ENCODE measurements at regions not wholly inside any gene's neighbourhood (a gene's known extent, or its start where the extent isn't known, plus 50 kb on each side); places are given as distances from the start of the nearest gene placed in this dataset.
"Not testable (repeated sequence)": the region's sequence is repeated elsewhere in the genome, so short reads cannot be mapped to it uniquely, and the experiment has no call there.

DNA sequence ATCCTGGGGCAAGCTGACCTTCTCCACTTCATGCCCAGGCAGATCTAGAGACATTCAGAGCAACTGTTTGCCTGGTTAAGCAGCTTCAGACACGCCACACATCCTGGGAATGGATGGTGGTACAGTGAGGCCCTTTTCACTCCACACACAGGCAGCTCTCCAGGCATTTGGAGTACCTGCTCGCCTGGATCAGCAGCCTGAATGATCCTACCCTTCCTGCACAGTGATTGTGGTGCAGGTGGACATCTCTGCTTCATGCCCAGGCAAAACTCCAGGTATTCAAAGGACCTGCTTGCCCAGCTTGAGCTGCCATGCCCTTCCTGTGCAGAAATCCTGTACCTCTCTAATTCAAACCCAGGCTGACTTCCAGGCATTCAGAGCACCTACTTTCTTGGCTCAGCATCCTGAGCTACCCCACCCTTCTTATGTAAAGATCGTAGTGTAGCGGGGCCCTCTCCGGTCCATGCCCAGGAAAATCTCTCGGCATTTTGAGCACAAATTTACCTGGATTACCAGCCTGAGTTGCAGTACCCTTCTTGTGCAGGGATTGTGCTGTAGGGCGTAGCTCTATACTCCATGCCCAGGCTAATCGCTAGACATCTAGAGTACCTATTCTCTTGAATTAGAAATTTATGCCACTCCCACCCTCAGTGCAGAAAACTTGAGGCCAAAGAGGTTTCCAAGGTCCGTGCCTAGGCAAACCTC is 972.8 kb downstream of the ANKRD7 start:
- TF ChIP-seq POLR2A (IDR thresholded peaks at IDR 0.05; ENCODE audit: low read depth, low read length), result no peak
- no peak for DNase-seq (ENCODE audit: insufficient read length, low spot score)
- FAIRE-seq, result no peak

GRCh38 chr7:119197877-119198527 is 973.5 kb downstream of the ANKRD7 start:
- DNase-seq (ENCODE audit: insufficient read length, low spot score) (no peak), FAIRE-seq (peak; percentile 75)
- no peak for TF ChIP-seq POLR2A (IDR thresholded peaks at IDR 0.05; ENCODE audit: low read depth, low read length)

DNA sequence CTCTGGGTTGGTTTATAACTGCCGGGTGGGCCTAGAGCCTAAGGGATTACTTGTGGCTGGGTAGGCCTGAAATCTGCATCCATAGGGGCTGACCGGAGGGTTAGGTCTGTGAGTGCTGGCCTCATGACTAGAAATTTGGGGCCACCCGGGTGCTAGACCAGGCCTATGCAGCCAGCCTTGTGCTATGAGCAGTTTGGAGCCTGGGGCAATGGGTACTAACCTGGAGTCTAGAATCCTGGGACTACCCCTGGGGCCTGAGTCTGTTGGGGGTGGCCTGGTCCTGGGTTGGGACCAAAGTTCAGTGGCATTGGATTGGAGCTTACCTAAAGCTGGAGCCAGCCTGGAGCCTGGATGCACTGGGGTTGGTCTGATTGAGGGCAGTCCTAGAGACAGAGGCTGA is 995.2 kb downstream of the ANKRD7 start:
- FAIRE-seq (no peak), DNase-seq (ENCODE audit: insufficient read length, low spot score) (no peak)
- no peak for TF ChIP-seq POLR2A (IDR thresholded peaks at IDR 0.05; ENCODE audit: low read depth, low read length)

GRCh38 chr7:119223930-119224329 is 999.4 kb downstream of the ANKRD7 start:
- FAIRE-seq, result no peak

GRCh38 chr7:119228482-119228881 is 1004.0 kb downstream of the ANKRD7 start:
- no peak for FAIRE-seq
- no peak for TF ChIP-seq POLR2A (IDR thresholded peaks at IDR 0.05; ENCODE audit: low read depth, low read length)
- no peak for DNase-seq (ENCODE audit: insufficient read length, low spot score)

More at GRCh38 chr7:119223930-119224329, 999.4 kb downstream of the ANKRD7 start:
- DNase-seq (ENCODE audit: insufficient read length, low spot score), result no peak
- no peak for TF ChIP-seq POLR2A (IDR thresholded peaks at IDR 0.05; ENCODE audit: low read depth, low read length)

- FAIRE-seq, result no peak
- no peak for TF ChIP-seq POLR2A (IDR thresholded peaks at IDR 0.05; ENCODE audit: low read depth, low read length)
- DNase-seq (ENCODE audit: insufficient read length, low spot score), result no peak
Observed at GRCh38 chr7:119232091-119232490, 1007.6 kb downstream of the ANKRD7 start.

DNA sequence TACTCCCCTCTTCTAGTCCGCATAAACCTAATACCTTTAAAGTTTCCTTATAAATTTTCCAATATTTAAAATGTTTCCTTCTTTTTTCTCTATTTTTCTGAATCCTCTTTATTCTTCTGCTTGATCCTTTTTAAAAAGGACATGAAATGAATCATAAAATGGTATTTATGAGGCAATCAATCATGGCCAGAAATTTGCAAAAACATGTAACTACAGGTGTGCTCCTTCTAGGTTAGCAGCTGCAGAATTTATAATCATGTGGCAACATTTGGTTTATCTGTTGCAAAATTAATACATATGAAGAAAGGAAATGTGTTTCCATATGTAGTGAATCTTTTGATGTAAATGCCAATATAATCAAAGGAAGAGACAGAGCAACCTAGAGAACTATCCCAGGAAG is 1008.5 kb downstream of the ANKRD7 start:
- TF ChIP-seq POLR2A (IDR thresholded peaks at IDR 0.05; ENCODE audit: low read depth, low read length), result no peak
- DNase-seq (ENCODE audit: insufficient read length, low spot score) (no peak), FAIRE-seq (no peak)

GRCh38 chr7:119252962-119253361 is 1020.0 kb upstream of the KCND2 start:
- DNase-seq (ENCODE audit: insufficient read length, low spot score), result no peak

DNA sequence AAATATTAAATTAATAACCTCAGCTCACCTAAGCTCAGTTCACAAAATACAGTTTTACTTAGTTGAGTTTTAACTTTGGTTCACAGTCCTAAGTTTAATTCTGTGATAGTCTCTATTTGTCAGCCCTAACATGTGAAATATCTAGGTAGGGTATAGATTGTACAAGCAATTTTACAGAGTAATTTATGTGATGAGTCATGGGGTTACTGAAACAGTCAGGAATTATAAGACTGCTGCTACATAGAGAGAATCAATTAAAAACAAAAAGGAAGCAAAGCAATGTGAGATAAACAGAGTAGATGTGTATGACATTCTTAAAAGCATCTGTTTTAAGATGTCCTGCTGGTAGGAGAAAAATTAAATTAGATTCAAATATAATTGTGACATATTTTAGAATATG is 1018.2 kb upstream of the KCND2 start:
- DNase-seq (ENCODE audit: insufficient read length, low spot score) (no peak), FAIRE-seq (no peak)
- TF ChIP-seq POLR2A (IDR thresholded peaks at IDR 0.05; ENCODE audit: low read depth, low read length), result no peak

More at GRCh38 chr7:119252962-119253361, 1020.0 kb upstream of the KCND2 start:
- no peak for FAIRE-seq
- no peak for TF ChIP-seq POLR2A (IDR thresholded peaks at IDR 0.05; ENCODE audit: low read depth, low read length)

DNA sequence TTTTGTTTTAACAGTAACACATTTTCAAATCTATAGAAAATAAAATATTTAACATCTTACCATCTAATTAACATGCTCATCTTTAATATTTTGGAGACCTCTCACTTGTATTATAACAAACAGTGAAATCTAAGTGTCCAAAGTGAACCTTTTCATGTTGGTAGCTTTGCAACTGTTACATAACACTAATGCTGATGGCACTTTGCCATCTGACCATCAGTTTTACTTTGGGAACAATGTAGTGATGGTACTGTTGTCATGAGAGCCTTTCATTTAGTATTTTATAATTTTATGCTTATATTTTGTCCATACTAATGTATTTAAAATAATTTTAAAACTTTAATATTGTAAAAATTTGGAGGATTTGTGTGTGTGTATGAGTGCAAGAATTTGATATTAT is 1017.0 kb upstream of the KCND2 start:
- DNase-seq (ENCODE audit: insufficient read length, low spot score) (no peak), FAIRE-seq (no peak)
- TF ChIP-seq POLR2A (IDR thresholded peaks at IDR 0.05; ENCODE audit: low read depth, low read length), result no peak

DNA sequence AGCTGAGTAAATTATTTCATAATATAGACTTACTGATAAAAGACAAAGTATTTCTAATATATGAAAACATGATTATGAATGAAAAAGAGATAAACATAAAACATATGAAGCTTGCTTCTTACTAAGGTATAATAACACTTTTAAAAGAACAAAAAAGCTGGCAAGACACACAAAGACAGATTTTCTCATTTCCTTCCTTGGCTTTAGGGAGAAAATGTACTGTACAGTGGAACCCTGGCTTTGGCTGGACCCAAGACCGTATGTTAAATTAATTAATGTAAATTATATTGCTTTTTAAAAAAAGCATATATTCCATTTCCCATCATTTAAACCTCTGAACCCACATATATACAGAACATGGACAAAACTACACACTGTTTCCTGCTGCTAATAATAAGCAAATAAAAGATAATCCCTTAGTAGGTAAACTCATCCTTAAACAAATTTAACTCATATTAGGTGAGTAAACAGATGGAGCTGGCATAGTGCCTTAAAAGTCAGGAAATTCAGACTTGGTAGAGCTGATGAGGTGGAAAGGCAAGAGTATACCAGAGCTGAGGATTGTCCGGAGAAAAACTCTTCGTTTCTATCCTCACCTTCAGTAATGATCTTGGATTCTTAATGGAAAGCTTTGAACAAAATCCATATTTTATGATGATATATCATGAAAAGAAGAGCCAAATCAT is 1016.4 kb upstream of the KCND2 start:
- no peak for FAIRE-seq
- DNase-seq (ENCODE audit: insufficient read length, low spot score), result no peak
- TF ChIP-seq POLR2A (IDR thresholded peaks at IDR 0.05; ENCODE audit: low read depth, low read length), result no peak

GRCh38 chr7:119266790-119267189 is 1006.2 kb upstream of the KCND2 start:
- FAIRE-seq, result not testable (repeated sequence)

GRCh38 chr7:119270045-119270464 is 1002.9 kb upstream of the KCND2 start:
- no peak for TF ChIP-seq POLR2A (IDR thresholded peaks at IDR 0.05; ENCODE audit: low read depth, low read length)
- peak; percentile 12 for DNase-seq (ENCODE audit: insufficient read length, low spot score)
- FAIRE-seq, result peak; percentile 72

More at GRCh38 chr7:119266790-119267189, 1006.2 kb upstream of the KCND2 start:
- DNase-seq (ENCODE audit: insufficient read length, low spot score), result not testable (repeated sequence)

DNA sequence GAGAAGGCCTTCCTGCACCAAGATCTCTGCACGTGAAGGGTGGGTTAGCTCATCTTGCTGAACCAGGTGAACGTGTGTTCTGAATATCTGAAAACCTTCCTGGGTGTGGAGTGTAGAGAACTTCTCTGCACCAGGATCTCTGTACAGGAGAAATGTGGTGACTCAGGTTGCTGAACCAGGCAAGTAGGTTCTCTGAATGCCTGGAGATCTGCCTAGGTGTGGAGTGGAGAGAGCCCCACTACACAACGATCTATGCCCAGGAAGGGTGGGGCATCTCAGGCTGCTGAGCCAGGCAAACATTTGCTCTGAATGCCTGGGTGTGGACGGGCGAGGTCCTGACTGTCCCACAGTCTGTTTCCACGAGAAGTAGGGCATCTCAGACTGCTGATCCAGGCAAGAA is 1002.3 kb upstream of the KCND2 start:
- DNase-seq (ENCODE audit: insufficient read length, low spot score) (no peak), FAIRE-seq (no peak)
- no peak for TF ChIP-seq POLR2A (IDR thresholded peaks at IDR 0.05; ENCODE audit: low read depth, low read length)

Measured in H54 (cell line).